NCI-H2081 (cell line): ENCODE measurements at regions not wholly inside any gene's neighbourhood (a gene's known extent, or its start where the extent isn't known, plus 50 kb on each side); places are given as distances from the start of the nearest gene placed in this dataset.

Source experiments
- DNase-seq, 2 experiments: peaks; one replicate each; lab custom pipeline; 2025; lab: John Stamatoyannopoulos, UW

- no peak for DNase-seq
These were observed 145.4 kb upstream of the C1orf174 start for GRCh38 chr1:4045397-4046010.

- no peak for DNase-seq
These were observed 146.9 kb upstream of the C1orf174 start for GRCh38 chr1:4046836-4047461.

GRCh38 chr1:4047666-4048065 lies 147.6 kb upstream of the C1orf174 start:
- DNase-seq = no peak

GRCh38 chr1:4048076-4048475 lies 148.0 kb upstream of the C1orf174 start:
- no peak for DNase-seq

- no peak for DNase-seq
These were observed 148.8 kb upstream of the C1orf174 start for GRCh38 chr1:4048921-4049320.

- no peak for DNase-seq
These were observed 150.9 kb upstream of the C1orf174 start for GRCh38 chr1:4050998-4051397.

GRCh38 chr1:4052657-4053056 lies 152.6 kb upstream of the C1orf174 start:
- no peak for DNase-seq

GRCh38 chr1:4053160-4053748 lies 153.2 kb upstream of the C1orf174 start:
- DNase-seq = no peak

- DNase-seq = no peak
These were observed 153.7 kb upstream of the C1orf174 start for GRCh38 chr1:4053774-4054173.

- no peak for DNase-seq
These were observed 155.4 kb upstream of the C1orf174 start for GRCh38 chr1:4055294-4055967.

- no peak for DNase-seq
These were observed 156.3 kb upstream of the C1orf174 start for GRCh38 chr1:4056422-4056821.

GRCh38 chr1:4056989-4057388 lies 156.9 kb upstream of the C1orf174 start:
- no peak for DNase-seq

GRCh38 chr1:4057603-4058002 lies 157.5 kb upstream of the C1orf174 start:
- no peak for DNase-seq

- no peak for DNase-seq
These were observed 158.1 kb upstream of the C1orf174 start for GRCh38 chr1:4058122-4058521.

GRCh38 chr1:4058706-4059105 lies 158.6 kb upstream of the C1orf174 start:
- DNase-seq = no peak

GRCh38 chr1:4059270-4059669 lies 159.2 kb upstream of the C1orf174 start:
- DNase-seq = no peak

GRCh38 chr1:4060850-4061249 lies 160.8 kb upstream of the C1orf174 start:
- DNase-seq = no peak

GRCh38 chr1:4061521-4062031 lies 161.5 kb upstream of the C1orf174 start:
- no peak for DNase-seq

- no peak for DNase-seq
These were observed 162.0 kb upstream of the C1orf174 start for GRCh38 chr1:4062041-4062440.

- no peak for DNase-seq
These were observed 162.5 kb upstream of the C1orf174 start for GRCh38 chr1:4062560-4062959.

GRCh38 chr1:4062992-4063391 lies 162.9 kb upstream of the C1orf174 start:
- DNase-seq = no peak

GRCh38 chr1:4063516-4063915 lies 163.4 kb upstream of the C1orf174 start:
- DNase-seq = no peak
